ENCODE measurements at regions not wholly inside any gene's neighbourhood (a gene's known extent, or its start where the extent isn't known, plus 50 kb on each side); places are given as distances from the start of the nearest gene placed in this dataset.

GRCh38 chr2:234711308-234711707 is 214.4 kb upstream of the ARL4C start:
- no peak for TF ChIP-seq CTCF (IDR thresholded peaks at IDR 0.05)
- no peak for TF ChIP-seq POLR2A (IDR thresholded peaks at IDR 0.05)
- TF ChIP-seq POLR2AphosphoS5 (IDR thresholded peaks at IDR 0.05; ENCODE audit: insufficient read depth in 1 of 2, low read depth in 1 of 2) = no peak
- Histone ChIP-seq H3K36me3 (no peaks in the 10 kb centered on the region), H3K4me1 (no peaks in the 10 kb centered on the region), H3K4me3 (no peak overlapping the region), H3K27ac (no peak overlapping the region), H3K9me3 (no peaks in the 10 kb centered on the region), H3K27me3 (no peaks in the 10 kb centered on the region)
- no peak for DNase-seq (ENCODE audit: extremely low spot score in 2 of 2)
- intact Hi-C loops (cut with DNase I) = no loop called here

GRCh38 chr2:234710587-234710986 is 213.7 kb upstream of the ARL4C start:
- DNase-seq (ENCODE audit: extremely low spot score in 2 of 2) = peak in 1 of 2 donors; percentile 10
- intact Hi-C loops (cut with DNase I) = no loop called here
- Histone ChIP-seq H3K27me3 (no peaks in the 10 kb centered on the region), H3K4me1 (no peaks in the 10 kb centered on the region), H3K4me3 (no peak overlapping the region), H3K27ac (no peak overlapping the region), H3K36me3 (no peaks in the 10 kb centered on the region), H3K9me3 (no peaks in the 10 kb centered on the region)
- TF ChIP-seq POLR2AphosphoS5 (IDR thresholded peaks at IDR 0.05; ENCODE audit: insufficient read depth in 1 of 2, low read depth in 1 of 2) (no peak), CTCF (IDR thresholded peaks at IDR 0.05) (no peak), POLR2A (IDR thresholded peaks at IDR 0.05) (no peak)

GRCh38 chr2:234710066-234710465 is 213.2 kb upstream of the ARL4C start:
- Histone ChIP-seq H3K4me3 (no peak overlapping the region), H3K36me3 (no peaks in the 10 kb centered on the region), H3K9me3 (no peaks in the 10 kb centered on the region), H3K4me1 (no peaks in the 10 kb centered on the region), H3K27ac (no peak overlapping the region), H3K27me3 (no peaks in the 10 kb centered on the region)
- no peak for TF ChIP-seq CTCF (IDR thresholded peaks at IDR 0.05)
- TF ChIP-seq POLR2A (IDR thresholded peaks at IDR 0.05) = no peak
- TF ChIP-seq POLR2AphosphoS5 (IDR thresholded peaks at IDR 0.05; ENCODE audit: insufficient read depth in 1 of 2, low read depth in 1 of 2) = no peak
- intact Hi-C loops (cut with DNase I) = no loop called here
- peak in 1 of 2 donors; percentile 5 for DNase-seq (ENCODE audit: extremely low spot score in 2 of 2)

- no peak overlapping the region for H3K27ac ChIP-seq
- DNase-seq (ENCODE audit: extremely low spot score in 2 of 2) = peak in 1 of 2 donors; percentile 37
- no peaks in the 10 kb centered on the region for H3K36me3 ChIP-seq
- intact Hi-C loops (cut with DNase I) = no loop called here
- no peaks in the 10 kb centered on the region for H3K27me3 ChIP-seq
- no peaks in the 10 kb centered on the region for H3K4me1 ChIP-seq
- H3K9me3 ChIP-seq = no peaks in the 10 kb centered on the region
- H3K4me3 ChIP-seq = no peak overlapping the region
- no peak for TF ChIP-seq POLR2A (IDR thresholded peaks at IDR 0.05)
- no peak for TF ChIP-seq CTCF (IDR thresholded peaks at IDR 0.05)
- TF ChIP-seq POLR2AphosphoS5 (IDR thresholded peaks at IDR 0.05; ENCODE audit: insufficient read depth in 1 of 2, low read depth in 1 of 2) = no peak
These were observed 211.8 kb upstream of the ARL4C start for GRCh38 chr2:234708717-234709116.

- intact Hi-C loops (cut with DNase I) = no loop called here
- no peaks in the 10 kb centered on the region for H3K4me1 ChIP-seq
- H3K4me3 ChIP-seq = no peak overlapping the region
- no peaks in the 10 kb centered on the region for H3K36me3 ChIP-seq
- DNase-seq (ENCODE audit: extremely low spot score in 2 of 2) = peak in 1 of 2 donors; percentile 29
- TF ChIP-seq CTCF (IDR thresholded peaks at IDR 0.05) (no peak), POLR2AphosphoS5 (IDR thresholded peaks at IDR 0.05; ENCODE audit: insufficient read depth in 1 of 2, low read depth in 1 of 2) (no peak), POLR2A (IDR thresholded peaks at IDR 0.05) (no peak)
- no peaks in the 10 kb centered on the region for H3K9me3 ChIP-seq
- no peak overlapping the region for H3K27ac ChIP-seq
- no peaks in the 10 kb centered on the region for H3K27me3 ChIP-seq
These were observed 211.3 kb upstream of the ARL4C start for GRCh38 chr2:234708091-234708683.

Data from vagina (tissue), 2 donors.